Germinal center (tissue), 1 donor: ENCODE measurements at regions not wholly inside any gene's neighbourhood (a gene's known extent, or its start where the extent isn't known, plus 50 kb on each side); places are given as distances from the start of the nearest gene placed in this dataset.
"Not testable (repeated sequence)": the region's sequence is repeated elsewhere in the genome, so short reads cannot be mapped to it uniquely, and the experiment has no call there.

ENCODE experiments used
- DNase-seq: peaks from one replicate; pipeline ENCODE4 v3.0.0; 2012; ENCODE audit warnings: mixed read lengths, low spot score

DNA sequence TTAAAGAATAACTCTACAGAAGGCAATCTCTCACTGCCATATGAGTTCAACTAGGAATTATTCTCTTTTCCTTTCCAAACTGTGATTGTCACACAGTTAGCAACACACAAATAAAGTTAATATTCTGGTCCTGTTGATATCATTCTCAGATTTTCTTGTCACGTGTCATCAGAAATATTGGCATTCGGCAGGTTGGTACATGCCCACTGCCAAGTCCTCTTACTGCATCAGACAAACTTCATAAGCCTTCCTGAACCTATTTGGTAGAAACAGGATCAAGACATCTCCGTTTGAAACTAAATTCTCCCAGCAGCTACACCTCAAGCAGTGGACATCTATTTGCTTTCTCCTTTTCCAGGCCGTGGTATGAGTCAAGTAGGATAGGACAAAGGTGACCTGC lies 177.9 kb upstream of the SOX2 start:
- no peak for DNase-seq

DNA sequence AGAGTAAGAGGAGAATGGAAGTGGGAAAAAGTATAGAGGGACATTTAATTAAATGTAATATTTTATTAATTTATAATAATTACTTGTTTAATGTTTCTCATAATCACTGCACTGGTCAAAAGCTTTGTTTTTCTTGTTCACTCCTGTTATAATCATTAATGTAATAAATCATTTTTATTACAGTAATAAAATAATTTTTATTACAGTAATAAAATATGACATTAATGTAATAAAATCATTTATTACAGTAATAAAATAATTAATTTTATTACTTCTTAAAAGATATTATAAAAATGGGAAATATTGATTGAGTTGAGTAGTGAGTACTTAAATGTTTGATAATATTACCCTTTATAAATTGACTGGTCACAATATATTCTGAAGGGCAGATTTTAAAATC lies 181.1 kb upstream of the SOX2 start:
- no peak for DNase-seq

- no peak for DNase-seq
Observed at GRCh38 chr3:181521831-181522230, 189.9 kb upstream of the SOX2 start.

DNA sequence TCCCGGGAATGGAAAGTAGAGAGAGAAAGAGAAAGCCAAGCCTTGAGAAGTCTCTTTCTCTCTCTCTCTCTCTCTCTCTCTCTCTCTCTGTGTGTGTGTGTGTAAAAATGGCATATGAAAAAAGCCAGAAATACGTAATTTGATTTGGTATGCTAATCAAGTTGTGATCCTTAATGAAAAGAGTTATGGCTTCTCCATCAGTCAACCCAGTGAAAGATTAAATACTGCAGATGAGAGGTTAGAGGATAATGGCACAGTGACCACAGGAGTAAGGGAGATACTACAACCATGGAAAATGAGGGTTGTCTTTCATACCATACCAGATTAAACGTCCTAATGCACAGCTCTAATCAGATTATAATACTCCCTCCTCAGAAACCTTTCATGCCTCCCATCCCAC lies 193.5 kb upstream of the SOX2 start:
- no peak for DNase-seq

DNA sequence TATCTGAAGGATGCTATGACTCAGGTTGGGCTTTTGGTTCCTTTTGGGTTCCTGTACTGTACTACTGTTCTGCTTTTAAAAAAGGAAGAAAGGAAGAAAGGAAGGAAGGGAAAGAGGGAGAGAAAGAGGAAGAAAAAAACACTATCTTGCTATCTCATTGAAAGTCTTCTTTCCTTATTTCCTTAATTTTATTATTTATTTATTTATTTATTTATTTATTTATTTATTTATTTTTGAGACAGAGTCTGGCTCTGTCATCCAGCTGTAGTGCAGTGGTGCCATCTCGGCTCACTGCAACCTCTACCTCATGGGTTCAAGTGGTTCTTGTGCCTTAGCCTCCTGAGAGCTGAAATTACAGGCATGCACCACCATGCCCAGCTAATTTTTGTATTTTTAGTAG lies 198.9 kb upstream of the SOX2 start:
- DNase-seq = no peak

DNA sequence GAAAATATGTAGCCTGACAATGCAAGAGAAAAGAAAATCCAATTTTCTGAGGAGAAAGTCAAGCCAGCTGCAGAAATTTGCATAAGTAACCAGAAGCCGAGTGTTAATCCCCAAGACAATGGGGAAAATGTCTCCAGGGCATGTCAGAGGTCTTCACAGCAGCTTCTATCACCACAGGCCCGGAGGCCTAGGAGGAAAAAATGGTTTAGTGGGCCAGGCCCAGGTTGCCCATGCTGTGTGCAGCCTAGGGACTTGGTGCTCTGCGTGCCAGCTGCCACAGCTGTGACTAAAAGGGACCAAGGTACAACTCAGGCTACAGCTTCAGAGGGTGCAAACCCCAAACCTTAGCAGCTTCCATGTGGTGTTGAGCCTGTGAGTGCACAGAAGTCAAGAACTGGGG lies 201.2 kb upstream of the SOX2 start:
- DNase-seq = no peak

DNA sequence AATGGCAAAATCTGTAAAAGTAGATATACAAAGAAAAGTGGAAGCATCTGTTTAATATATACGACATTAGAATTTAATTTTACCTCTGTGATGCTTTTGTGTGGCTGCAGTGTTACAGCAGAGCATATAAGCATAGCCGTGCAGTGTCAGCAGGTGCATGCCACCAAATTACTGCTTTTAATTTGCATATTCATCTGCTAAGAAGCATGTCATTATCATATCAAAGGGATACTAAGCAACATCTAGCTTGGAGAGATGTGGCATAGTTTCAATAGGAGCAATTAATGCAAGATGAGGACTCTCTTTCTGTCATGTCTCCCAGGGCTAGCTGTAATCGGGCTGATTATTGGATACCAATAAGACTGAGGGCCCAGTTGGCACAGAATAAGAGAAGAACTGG lies 214.4 kb upstream of the SOX2 start:
- no peak for DNase-seq

DNA sequence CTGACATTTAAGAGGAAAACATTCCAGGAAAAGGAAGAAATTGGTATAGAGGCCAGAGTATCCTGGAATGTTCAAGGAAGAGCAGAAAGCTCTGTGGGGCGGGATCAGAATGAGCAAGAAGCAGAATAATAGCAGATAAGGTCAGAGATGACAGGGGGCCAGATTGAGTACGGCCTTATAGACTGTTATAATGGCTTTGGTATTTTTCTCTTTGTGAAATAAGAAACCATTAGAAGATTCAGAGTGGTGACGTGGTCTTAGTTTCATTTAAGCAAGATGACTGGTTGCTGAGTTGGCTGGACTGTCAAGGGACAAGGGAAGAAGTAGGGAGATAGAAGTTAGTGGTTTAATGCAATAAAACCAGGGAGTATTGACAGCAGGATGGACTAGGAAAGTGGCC lies 218.3 kb upstream of the SOX2 start:
- no peak for DNase-seq

DNA sequence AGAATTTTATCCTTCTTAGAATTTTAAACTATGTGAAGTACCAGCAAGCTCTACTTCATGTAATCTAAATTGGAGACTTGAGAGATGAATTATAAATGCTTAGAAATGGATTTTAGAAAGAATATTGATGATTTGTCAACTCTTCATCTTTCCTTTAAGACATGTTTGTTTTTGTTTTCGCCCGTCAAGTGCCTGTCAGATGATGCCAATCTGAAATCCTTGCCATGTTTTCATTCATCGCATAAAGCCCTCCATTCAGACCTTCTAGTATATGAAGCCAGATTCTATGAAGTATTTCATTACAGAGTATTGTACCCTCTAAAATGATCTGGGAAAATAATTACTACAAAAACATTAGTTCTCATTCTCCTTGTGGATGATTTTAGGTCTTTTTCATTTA lies 223.2 kb upstream of the SOX2 start:
- DNase-seq = no peak

DNA sequence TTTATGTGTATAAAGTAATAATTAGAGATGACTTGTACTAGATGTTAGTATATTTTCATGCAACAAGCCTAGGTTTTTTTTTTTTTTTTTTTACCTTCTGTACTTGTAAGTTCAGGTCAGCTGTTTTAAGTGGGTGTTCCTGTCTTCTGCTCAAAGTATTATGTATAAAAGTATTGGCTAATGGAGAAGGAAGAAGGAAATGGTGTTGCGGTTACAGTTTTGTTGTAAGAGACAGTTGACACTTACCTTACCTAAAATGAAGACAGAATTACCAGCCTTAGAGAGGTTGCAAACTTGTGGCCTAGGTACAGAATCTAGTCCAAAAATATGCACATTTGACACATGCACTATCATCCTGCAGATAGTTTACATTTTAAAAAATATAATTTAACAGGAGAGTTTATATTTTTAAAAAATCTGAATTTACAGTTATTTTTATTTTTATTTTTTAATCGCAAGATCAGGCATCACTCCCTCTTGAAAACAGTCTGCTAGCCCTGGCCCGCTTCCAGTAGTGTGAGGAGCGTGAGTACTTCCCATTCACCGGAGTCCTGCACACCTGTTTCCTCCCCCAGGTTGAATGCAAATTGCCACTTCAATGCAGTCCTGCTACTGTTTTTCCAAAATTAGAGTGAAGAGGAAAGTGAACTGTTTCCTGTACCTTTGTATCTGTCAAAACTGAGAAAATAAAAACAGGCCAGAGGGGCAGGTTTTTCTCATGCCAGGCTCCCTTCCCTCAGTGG lies 224.3 kb upstream of the SOX2 start:
- no peak for DNase-seq

GRCh38 chr3:181486141-181486885 lies 225.4 kb upstream of the SOX2 start:
- no peak for DNase-seq

GRCh38 chr3:181484026-181484425 lies 227.7 kb upstream of the SOX2 start:
- DNase-seq = no peak

GRCh38 chr3:181475146-181475545 lies 236.6 kb upstream of the SOX2 start:
- DNase-seq = not testable (repeated sequence)

GRCh38 chr3:181470349-181470748 lies 241.4 kb upstream of the SOX2 start:
- DNase-seq = no peak

DNA sequence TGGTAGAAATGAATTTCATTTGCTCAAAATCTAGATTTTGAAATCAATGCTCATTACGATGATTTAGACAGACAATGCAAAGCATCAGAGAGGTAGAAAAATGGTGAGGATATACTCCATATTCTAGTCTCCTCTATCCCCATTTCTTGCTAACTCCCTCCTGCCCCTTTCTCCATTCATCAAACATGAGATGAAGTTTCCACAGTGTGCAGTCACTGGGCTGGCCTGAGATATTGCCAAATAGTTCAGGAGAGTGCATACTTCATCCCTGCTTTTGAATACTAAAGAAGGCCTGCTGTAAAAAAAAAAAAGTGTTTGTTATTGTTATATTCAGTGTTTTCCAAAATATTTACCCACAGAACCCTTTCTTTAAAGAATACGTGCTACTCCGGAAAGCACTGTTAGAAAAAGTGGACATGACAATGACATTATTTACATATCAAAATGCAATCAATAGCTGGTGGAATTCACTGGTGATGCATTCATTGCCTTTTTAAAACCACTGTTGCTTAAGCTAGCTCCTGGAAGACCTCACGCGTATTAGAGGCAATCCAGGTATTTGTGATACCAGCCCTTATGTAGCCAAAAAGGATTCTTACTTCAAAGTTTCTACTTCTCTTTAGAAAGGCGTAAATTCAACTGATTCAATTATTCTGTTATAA lies 247.6 kb upstream of the SOX2 start:
- DNase-seq = no peak

GRCh38 chr3:181461381-181461780 lies 250.3 kb upstream of the SOX2 start:
- no peak for DNase-seq

DNA sequence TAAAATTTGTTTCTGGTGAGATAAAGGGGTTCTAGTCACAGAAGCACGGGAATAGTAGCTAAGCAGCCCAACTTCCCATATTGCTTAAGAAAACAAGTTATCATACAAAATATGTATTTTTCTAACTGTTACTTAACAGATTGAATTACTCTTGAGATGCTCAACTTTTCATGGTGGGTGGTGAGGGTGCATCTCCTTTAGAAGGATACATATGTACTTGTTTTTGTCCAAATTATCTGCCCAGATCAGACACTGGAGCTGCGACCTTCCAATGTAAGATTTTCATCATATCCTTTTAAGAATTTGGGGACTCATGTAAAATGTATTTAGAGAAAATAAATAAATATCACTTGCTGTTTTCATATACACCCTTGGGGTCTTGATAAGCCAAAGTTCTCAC lies 252.2 kb upstream of the SOX2 start:
- DNase-seq = no peak

GRCh38 chr3:181458857-181459256 lies 252.9 kb upstream of the SOX2 start:
- no peak for DNase-seq

DNA sequence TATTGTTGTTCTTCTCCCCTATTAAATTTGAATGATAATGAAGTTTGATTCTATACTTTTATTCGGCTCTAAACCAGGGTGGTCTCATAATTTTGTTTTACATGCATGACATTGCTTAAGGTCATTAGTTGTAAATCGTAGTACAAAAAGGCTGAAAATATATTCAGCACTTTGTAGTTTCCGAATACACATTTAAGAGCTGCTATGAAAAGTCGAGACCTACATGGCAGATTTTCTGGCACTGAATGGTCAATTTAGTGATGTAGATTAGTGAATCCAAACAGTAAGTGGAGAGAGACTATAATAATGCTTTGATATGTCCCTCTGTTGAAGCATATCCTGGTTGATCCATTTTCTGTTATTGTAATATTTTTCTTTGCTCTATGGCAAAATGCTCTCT lies 254.0 kb upstream of the SOX2 start:
- DNase-seq = no peak

DNA sequence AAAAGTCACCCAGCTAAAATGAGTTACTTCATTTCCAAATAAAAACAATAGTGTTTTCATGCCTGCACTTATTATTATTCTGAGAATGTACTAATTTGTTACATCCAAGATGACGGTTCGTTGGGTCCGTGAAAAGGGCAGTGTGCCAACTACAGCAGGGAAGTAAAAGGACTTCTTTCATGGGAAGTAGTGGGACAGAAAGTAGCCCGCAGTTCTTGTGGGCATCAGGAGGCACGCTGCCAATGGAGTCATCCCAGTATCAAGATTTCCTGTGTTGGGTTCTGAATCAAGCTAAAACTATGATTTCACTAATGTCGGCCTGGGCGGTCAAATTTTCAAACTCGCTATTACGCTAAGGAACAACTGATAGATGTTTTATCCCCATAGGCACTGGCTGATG lies 254.5 kb upstream of the SOX2 start:
- no peak for DNase-seq

DNA sequence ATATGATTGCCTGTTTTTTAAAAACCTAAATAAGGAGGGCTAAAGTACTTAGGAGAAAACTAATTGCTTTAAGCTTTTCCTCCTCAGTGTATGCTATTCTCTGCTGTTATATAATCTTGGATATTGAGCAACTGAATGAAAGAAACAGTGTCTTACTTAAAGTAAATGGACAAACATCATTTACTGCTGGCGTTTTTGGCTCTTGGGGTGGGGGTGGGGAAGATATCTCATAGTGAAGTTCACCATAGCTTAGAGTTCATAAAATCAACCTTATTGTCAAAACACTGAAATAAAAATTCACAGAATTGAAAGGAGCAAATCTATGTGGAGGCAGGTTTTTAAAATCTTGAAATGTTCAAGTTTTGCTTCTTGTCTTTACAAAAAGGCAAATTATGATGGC lies 256.4 kb upstream of the SOX2 start:
- no peak for DNase-seq

GRCh38 chr3:181454451-181455027 lies 257.2 kb upstream of the SOX2 start:
- DNase-seq = no peak

- DNase-seq = no peak
Observed at GRCh38 chr3:181446741-181447140, 265.0 kb upstream of the SOX2 start.
